Prostate gland (tissue), 2 donors: ENCODE measurements at regions not wholly inside any gene's neighbourhood (a gene's known extent, or its start where the extent isn't known, plus 50 kb on each side); places are given as distances from the start of the nearest gene placed in this dataset.
"Not testable (repeated sequence)": the region's sequence is repeated elsewhere in the genome, so short reads cannot be mapped to it uniquely, and the experiment has no call there.

ENCODE experiments used
- DNase-seq: peaks from one replicate; pipeline ENCODE4 v3.0.0-alpha.2; 2019; ENCODE audit warnings: low spot score
- H3K27ac ChIP-seq, 2 donors: fragments of 200-600 bp; sonication (generic); 2 replicates each; pipeline ENCODE4 v1.5.1; 2017 to 2019
- H3K27me3 ChIP-seq: fragments of 200-600 bp; sonication (generic); replicated peaks from 2 replicates; pipeline ENCODE4 v1.5.1; 2019; ENCODE audit not compliant: insufficient read depth
- H3K36me3 ChIP-seq, 2 donors: fragments of 200-600 bp; sonication (generic); 1 replicate in 1 of 2; 2 replicates in 1 of 2; pipeline versions ENCODE4 v1.5.1 to v1.8.1; 2017 to 2019
- H3K4me1 ChIP-seq: fragments of 200-600 bp; sonication (generic); replicated peaks from 2 replicates; pipeline ENCODE4 v1.5.1; 2019
- H3K4me3 ChIP-seq, 2 donors: fragments of 200-600 bp; sonication (generic); 2 replicates each; pipeline ENCODE4 v1.5.1; 2017 to 2019
- H3K9me3 ChIP-seq: fragments of 200-600 bp; sonication (generic); 2 replicates; pipeline ENCODE4 v1.5.1; 2017
- CTCF ChIP-seq, 4 experiments: fragments of 200-600 bp in 2 of 4; fragments of 450-650 bp in 2 of 4; sonication (generic) in 2 of 4; IDR thresholded peaks; 1 replicate in 3 of 4; 2 replicates in 1 of 4; pipeline ENCODE4 v1.5.1; 2016 to 2019; ENCODE audit warnings: antibody characterized with exemption in 4 of 4, mild to moderate bottlenecking in 2 of 4, moderate library complexity in 2 of 4
- POLR2A ChIP-seq: fragments of 450-650 bp; IDR thresholded peaks from one replicate; pipeline ENCODE4 v1.6.1; 2016; ENCODE audit warnings: antibody characterized with exemption, mild to moderate bottlenecking
- POLR2AphosphoS5 ChIP-seq: sonication (generic); formaldehyde crosslinking; IDR thresholded peaks from one replicate; pipeline ENCODE4 v1.6.1; 2017; ENCODE audit warnings: antibody characterized with exemption
- WGBS: methylation state at CpG from one replicate; pipeline ENCODE4 v1.1.5; 2018; 5-methylcytosine and 5-hydroxymethylcytosine counted together
- intact Hi-C: fragments of 100-400 bp; cut with DNase I; formaldehyde crosslinking; loops from one replicate; pipeline ENCODE4 v1.14.2; 2022

DNA sequence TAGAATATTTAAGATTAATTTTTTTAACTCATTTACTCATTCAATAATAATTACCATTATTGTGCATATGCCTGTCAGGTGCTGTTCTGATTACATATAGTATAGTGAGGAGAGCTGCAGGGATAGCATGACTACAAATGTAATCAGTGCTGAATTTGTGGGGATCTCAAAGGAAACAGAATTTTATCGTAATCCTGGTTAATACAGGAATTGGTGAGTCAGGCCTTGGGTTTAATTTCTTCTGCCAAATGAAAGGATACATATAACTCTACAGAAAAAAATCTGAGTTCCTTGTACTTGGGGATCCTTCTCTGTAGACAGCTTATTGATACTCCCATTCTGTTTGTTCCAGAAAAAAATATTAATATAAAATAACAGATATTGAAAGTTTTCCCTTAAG lies 297.2 kb downstream of the GJA1 start:
- Histone ChIP-seq H3K36me3 (no peaks in the 10 kb centered on the region), H3K27me3 (no peaks in the 10 kb centered on the region), H3K9me3 (no peaks in the 10 kb centered on the region), H3K4me3 (no peak overlapping the region), H3K27ac (no peak overlapping the region), H3K4me1 (no peaks in the 10 kb centered on the region)
- no peak for DNase-seq
- no peak for TF ChIP-seq POLR2A
- no peak for TF ChIP-seq CTCF (IDR thresholded peaks at IDR 0.05)
- no peak for TF ChIP-seq POLR2AphosphoS5
- intact Hi-C loops = no loop called here
- WGBS = 73% methylated on average over 1 of the region's 1 CpG

GRCh38 chr6:121733234-121733633 lies 297.8 kb downstream of the GJA1 start:
- intact Hi-C loops = no loop called here
- TF ChIP-seq POLR2A (no peak), CTCF (IDR thresholded peaks at IDR 0.05) (no peak), POLR2AphosphoS5 (no peak)
- DNase-seq = no peak
- no peaks in the 10 kb centered on the region for H3K36me3 ChIP-seq
- no peak overlapping the region for H3K4me3 ChIP-seq
- no peak overlapping the region for H3K27ac ChIP-seq
- H3K27me3 ChIP-seq = no peaks in the 10 kb centered on the region
- no peaks in the 10 kb centered on the region for H3K9me3 ChIP-seq
- H3K4me1 ChIP-seq = no peaks in the 10 kb centered on the region

GRCh38 chr6:121740188-121740587 lies 304.7 kb downstream of the GJA1 start:
- H3K9me3 ChIP-seq, H3K27me3 ChIP-seq, H3K4me3 ChIP-seq, intact Hi-C loops, H3K36me3 ChIP-seq, DNase-seq, H3K4me1 ChIP-seq, H3K27ac ChIP-seq: not testable (repeated sequence)
- WGBS = 88% methylated on average over 6 of the region's 6 CpGs

- no peaks in the 10 kb centered on the region for H3K36me3 ChIP-seq
- WGBS = 95% methylated on average over 1 of the region's 1 CpG
Measured at GRCh38 chr6:121743691-121744090, 308.2 kb downstream of the GJA1 start.

DNA sequence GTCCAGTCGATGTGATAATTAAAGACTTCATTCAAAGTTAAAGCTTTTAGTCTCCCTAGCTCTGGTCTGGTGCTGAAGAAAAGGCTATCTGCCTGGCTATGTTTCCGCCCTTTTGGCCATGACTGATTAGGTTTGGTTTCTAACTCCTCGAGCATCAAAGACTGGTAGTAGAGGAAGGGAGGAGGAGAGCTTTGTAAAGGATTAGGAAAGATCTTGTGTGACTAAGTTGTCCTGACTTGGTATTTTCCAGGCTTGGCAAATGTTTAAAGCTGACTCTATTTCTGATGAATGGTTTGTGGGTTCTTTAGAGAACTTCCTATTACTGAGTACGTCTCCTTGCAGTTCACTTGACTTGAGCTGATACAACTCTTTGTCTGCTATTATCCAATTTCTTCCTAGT lies 312.9 kb downstream of the GJA1 start:
- H3K36me3 ChIP-seq = no peaks in the 10 kb centered on the region
- no peaks in the 10 kb centered on the region for H3K4me1 ChIP-seq
- H3K27me3 ChIP-seq = no peaks in the 10 kb centered on the region
- no peak for TF ChIP-seq POLR2AphosphoS5
- no peak for TF ChIP-seq POLR2A
- no peak for TF ChIP-seq CTCF (IDR thresholded peaks at IDR 0.05)
- no peak for DNase-seq
- no peak overlapping the region for H3K27ac ChIP-seq
- intact Hi-C loops = no loop called here
- no peaks in the 10 kb centered on the region for H3K9me3 ChIP-seq
- 81% methylated on average over 4 of the region's 4 CpGs for WGBS
- no peak overlapping the region for H3K4me3 ChIP-seq

More at GRCh38 chr6:121743691-121744090, 308.2 kb downstream of the GJA1 start:
- no peak for DNase-seq
- Histone ChIP-seq H3K4me3 (no peak overlapping the region), H3K4me1 (no peaks in the 10 kb centered on the region), H3K9me3 (no peaks in the 10 kb centered on the region), H3K27me3 (no peaks in the 10 kb centered on the region), H3K27ac (no peak overlapping the region)
- intact Hi-C loops = no loop called here
- TF ChIP-seq POLR2A (no peak), CTCF (IDR thresholded peaks at IDR 0.05) (no peak), POLR2AphosphoS5 (no peak)
